Inflammatory macrophage treated with lipopolysaccharide for 1 hour (primary cell): ENCODE measurements at regions not wholly inside any gene's neighbourhood (a gene's known extent, or its start where the extent isn't known, plus 50 kb on each side); places are given as distances from the start of the nearest gene placed in this dataset.
"Not testable (repeated sequence)": the region's sequence is repeated elsewhere in the genome, so short reads cannot be mapped to it uniquely, and the experiment has no call there.

ENCODE experiments used
- DNase-seq, 2 donors: peaks; one replicate each; pipeline ENCODE4 v3.0.0-alpha.2; 2020 to 2022

DNA sequence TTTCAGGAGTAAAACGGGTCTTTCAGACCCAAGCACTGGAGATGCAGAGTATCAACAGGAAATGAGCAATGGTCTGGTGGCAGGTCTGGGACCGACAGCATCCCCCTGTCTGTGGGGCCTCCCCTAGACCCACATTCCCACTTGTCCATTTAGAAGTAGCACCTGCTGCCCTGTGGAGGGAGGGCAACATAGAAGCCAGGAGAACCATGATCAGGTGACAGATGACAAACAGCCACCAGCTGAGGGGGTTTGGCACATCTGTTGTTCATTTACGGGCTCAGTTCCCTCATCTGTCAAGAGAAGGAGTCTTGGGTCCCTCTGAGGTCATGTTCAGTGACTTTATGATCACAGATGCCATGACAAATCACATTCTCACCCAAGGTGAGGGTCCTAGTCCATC lies 77.9 kb upstream of the SLC66A3 start:
- DNase-seq = no peak

- no peak for DNase-seq
Observed at GRCh38 chr2:11079136-11079824, 76.0 kb upstream of the SLC66A3 start.

DNA sequence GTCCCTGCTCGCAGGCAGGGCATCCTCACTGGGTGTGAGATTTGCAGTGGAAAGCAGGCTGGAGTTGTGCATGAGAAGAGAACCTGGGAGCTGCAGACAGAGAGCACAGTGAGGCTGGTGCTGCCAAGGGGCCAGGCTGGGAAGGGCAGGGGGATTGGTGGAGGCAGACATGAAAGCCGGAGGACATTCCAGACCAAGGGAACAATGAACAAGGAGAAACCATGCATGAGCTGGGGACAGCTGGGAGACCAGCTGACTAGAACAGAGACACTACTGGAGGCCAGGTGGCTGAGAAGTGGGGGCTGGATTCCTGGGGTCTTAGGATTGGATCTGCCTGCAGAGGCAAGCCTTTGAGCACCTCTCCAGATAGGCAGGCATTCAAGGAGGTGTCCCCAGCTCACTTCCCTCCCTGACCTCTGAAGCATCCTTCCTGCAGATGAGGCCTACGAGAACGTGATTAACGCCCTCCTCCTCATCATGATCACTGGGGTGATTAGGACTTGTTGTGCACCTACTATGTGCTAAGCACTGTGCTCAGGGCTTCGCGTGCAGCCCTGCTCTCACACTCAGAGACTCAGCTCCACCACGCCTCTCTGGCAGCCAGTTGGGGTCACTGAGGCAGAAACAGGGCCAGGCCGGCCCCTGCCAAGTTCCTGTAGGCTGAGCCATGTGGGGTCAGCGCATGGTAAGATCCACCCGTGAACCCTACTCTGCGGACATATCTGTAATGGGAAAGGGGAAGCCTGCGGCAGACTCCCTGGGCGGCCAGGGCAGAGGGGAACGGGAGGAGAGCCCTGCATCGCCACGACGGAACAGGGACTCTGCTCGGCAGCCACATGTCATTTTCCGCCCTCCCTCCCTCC lies 74.8 kb upstream of the SLC66A3 start:
- DNase-seq = no peak

GRCh38 chr2:11082880-11083279 lies 72.4 kb upstream of the SLC66A3 start:
- DNase-seq = no peak

DNA sequence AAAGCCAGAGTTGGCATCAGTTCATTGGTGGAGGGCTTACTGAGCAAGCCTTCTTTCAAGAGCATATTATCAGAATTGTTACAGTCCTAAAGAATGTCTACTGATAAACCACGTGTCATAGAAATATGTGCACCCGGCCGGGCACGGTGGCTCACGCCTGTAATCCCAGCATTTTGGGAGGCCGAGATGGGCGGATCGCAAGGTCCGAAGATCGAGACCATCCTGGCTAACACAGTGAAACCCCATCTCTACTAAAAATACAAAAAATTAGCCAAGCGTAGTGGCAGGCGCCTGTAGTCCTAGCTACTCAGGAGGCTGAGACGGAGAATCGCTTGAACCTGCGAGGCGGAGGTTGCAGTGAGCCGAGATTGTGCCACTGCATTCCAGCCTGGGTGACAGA lies 66.4 kb upstream of the SLC66A3 start:
- DNase-seq = not testable (repeated sequence)

DNA sequence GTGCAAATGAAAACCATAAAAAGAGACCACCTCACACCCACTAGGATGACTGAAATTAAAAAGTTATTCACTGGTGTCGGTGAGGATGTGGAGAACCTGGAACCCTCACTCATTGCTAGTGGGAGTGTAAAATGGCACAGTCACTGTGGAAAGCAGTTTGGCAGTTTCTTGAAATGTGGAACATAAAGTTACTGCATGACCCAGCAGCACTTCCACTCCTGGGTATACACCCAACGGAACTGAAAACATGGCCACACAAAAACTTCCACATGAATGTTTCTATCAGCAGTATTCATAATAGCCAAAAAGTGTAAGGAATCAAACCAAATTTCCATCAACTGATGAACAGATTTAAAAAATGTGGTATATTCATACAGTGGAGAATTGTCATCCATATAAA lies 65.1 kb upstream of the SLC66A3 start:
- DNase-seq = no peak

GRCh38 chr2:11092701-11093335 lies 62.4 kb upstream of the SLC66A3 start:
- no peak for DNase-seq

DNA sequence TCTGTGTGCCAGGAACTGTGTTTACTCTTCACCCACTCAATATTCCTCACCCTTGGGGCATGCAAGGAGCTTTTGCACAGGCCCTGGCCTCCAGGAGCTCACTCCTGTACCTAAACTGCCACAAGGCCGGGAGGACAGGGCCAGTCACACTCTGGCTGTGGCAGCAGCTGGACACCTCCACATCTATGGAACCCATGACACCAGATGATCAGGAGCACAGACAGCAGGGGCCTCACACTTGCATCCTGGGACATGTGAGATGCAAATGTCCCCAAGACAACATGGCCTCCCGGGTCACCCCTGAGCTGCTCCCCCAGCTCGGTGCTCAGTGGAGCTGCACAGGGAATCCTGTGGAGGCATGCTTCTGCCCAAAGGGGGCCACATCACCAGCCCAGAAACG lies 61.8 kb upstream of the SLC66A3 start:
- no peak for DNase-seq

- no peak for DNase-seq
Observed at GRCh38 chr2:11094021-11094810, 61.1 kb upstream of the SLC66A3 start.

GRCh38 chr2:11096591-11096990 lies 58.7 kb upstream of the SLC66A3 start:
- no peak for DNase-seq

- DNase-seq = no peak
Observed at GRCh38 chr2:11097038-11097720, 58.1 kb upstream of the SLC66A3 start.

DNA sequence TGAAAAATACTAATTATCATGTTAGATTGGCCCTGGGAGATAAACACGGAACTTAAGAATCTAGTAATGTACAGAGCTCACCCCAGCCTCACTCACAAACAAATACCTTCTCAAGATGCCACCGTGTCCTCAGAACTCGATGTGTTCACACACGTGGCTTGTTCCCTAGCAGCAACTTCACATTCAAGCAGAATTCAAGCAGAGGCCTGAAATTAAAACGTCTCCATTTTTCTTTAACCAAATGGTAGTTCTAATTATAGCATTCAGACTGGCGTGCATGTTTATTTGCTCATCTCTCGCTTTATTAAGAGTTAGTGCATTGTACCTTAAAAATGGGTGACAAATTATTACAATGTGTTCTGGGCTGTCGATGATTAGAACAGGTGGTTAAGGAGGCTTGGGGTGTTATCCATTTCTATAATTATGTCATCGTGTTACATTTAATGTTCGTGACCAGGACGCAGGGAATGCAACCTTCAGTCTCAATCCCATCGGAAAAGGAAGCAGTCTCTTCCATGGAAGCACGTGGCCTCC lies 57.3 kb upstream of the SLC66A3 start:
- DNase-seq = no peak

DNA sequence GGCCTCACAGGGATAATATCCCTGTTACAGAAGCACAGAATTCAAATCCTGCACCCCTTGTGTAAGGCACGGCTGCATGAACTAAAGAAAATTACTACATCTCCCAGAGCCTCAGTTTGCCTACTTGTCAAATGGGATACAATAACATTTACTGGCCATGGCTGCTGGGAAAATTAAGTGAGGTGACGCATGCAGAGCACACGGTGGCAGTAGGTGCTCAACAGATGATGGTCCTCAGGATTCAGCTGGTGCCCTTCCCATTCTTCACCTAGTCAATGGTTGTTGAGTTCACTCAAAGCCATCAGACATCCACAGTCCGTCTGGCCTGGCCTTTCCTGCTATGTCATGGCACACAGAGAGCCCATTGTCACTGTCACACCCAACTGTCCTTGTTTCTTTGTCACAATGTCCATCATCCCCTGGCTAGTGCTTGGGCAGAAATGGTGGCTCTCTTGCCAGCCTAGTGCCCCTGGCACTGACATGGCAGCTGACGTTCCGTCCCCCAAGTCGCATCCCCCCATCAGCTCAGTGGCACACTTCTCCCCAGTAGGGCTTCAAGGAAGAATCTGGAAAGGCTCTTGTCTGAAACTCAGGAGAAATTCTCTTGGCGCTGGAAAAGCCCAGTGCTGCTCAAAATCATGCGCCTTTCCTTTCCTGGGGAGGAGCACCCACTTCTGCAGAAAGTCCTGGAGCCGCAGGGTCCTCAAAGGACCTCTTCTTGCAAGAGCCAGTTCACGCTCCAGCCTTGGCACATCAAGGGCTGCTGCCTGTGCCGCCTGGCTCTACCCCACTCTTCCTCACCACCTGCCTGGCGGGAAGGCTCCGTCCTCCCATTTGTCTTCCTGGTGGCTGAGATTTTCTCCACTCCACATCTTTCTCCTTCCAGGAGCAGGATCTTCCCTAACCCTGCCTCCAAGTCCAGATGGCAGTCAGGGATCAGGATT lies 55.9 kb upstream of the SLC66A3 start:
- DNase-seq = no peak

DNA sequence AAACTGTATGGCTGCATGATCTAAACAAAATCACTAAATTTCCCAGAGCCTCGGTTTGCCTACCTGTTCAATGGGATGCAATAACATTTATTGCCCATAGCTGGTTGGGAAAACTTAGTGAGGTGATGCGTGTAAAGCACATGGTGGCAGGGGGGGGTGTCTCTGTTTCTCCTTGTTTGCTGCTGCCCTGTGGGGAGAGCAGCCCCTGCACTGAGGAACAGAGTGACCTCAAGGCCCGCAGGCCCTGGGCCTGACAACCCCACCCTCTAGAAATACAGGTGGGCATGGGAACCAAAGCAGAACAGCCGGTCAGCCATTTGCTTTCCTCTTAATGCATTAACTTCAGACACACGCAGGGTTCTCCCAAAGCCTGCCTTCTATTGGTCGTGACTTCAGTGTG lies 55.1 kb upstream of the SLC66A3 start:
- DNase-seq = no peak

DNA sequence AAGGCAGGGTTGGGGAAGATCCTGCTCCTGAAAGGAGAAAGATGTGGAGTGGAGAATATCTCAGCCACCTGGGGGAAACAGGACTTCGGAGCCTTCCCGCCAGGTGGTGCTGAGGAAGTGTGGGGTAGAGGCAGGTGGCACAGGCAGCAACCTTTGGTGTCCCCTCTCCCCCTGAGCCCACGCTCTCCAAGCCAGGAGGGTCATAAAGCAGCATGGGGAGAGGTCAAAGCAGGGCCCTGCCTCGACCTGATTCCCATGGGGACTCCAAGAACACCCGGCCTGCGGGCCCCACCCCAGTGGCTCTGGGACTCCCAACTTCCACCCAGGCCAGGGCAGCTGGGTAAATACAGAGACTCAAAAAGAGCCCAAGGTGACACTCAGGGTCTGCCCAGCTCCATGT lies 54.3 kb upstream of the SLC66A3 start:
- no peak for DNase-seq

GRCh38 chr2:11101430-11101829 lies 53.8 kb upstream of the SLC66A3 start:
- no peak for DNase-seq

- no peak for DNase-seq
Observed at GRCh38 chr2:11102466-11102865, 52.8 kb upstream of the SLC66A3 start.

DNA sequence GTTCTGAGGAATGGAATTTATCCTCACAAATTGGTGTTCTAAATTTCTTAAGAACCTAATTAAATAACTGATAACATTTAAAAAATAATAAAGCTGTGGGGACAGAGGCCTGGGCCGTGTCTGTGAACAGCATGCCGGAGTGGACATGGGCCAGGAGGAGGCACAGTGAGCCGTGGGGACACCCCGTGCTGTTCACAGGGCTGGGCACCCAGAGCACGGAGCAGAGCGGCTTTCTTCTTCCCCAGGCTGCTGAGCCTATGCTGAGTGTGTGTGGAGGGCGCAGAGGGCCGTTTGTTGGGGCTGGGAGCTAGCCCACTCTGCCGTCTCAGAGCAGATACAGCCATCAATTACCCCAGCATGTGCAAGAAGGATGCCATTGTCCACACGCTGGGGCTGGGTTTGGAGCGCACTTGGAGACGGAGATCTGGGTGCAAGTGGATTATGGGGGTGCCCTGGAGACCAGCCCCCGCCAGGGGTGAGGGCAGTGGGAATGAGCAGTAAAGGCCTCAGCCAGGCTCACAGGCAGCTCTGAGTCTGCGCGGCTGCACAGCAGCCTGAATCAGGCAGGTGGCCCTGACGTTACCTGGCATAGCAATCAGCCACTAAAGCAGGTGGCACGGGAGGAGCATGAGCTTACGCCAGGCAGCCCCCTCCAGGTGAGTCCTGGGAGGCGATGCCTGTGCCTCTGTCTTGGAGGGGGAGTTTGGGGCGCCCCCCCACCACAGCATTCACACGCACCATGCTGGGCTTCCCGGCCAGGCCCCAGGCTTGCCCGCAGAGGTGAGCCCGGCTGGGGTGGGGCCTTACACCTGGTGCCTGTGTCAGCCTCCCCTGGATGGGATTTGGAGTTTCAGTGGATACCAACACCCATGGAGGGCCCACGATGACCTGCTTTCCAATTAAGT lies 52.1 kb upstream of the SLC66A3 start:
- DNase-seq = no peak

- DNase-seq = no peak
Observed at GRCh38 chr2:11103984-11104793, 51.1 kb upstream of the SLC66A3 start.
